ENCODE measurements at regions not wholly inside any gene's neighbourhood (a gene's known extent, or its start where the extent isn't known, plus 50 kb on each side); places are given as distances from the start of the nearest gene placed in this dataset.

GRCh38 chr3:13152826-13153710, 79.8 kb upstream of the IQSEC1 start:
- no peak overlapping the region for H3K4me3 ChIP-seq (ENCODE audit: low read depth, low read length)
- DNase-seq (ENCODE audit: low read depth), result no peak
- TF ChIP-seq MYC (IDR thresholded peaks at IDR 0.05; ENCODE audit: low read depth, low read length) (no peak), MAX (IDR thresholded peaks at IDR 0.05; ENCODE audit: low read depth, low read length) (no peak), CTCF (IDR thresholded peaks at IDR 0.05; ENCODE audit: low read depth, low read length) (no peak), POLR2A (IDR thresholded peaks at IDR 0.05; ENCODE audit: extremely low read depth, insufficient read length) (no peak)

- no peak for DNase-seq (ENCODE audit: low read depth)
- TF ChIP-seq POLR2A (IDR thresholded peaks at IDR 0.05; ENCODE audit: extremely low read depth, insufficient read length), result no peak
- H3K4me3 ChIP-seq (ENCODE audit: low read depth, low read length), result no peak overlapping the region
These were observed 77.4 kb upstream of the IQSEC1 start for GRCh38 chr3:13150624-13151023.

GRCh38 chr3:13149330-13150108, 76.3 kb upstream of the IQSEC1 start:
- no peak for DNase-seq (ENCODE audit: low read depth)
- no peak overlapping the region for H3K4me3 ChIP-seq (ENCODE audit: low read depth, low read length)
- TF ChIP-seq MAX (IDR thresholded peaks at IDR 0.05; ENCODE audit: low read depth, low read length), result no peak
- TF ChIP-seq POLR2A (IDR thresholded peaks at IDR 0.05; ENCODE audit: extremely low read depth, insufficient read length), result no peak
- TF ChIP-seq CTCF (IDR thresholded peaks at IDR 0.05; ENCODE audit: low read depth, low read length), result no peak
- TF ChIP-seq MYC (IDR thresholded peaks at IDR 0.05; ENCODE audit: low read depth, low read length), result no peak

GRCh38 chr3:13148561-13149329, 75.5 kb upstream of the IQSEC1 start:
- no peak overlapping the region for H3K4me3 ChIP-seq (ENCODE audit: low read depth, low read length)
- TF ChIP-seq MYC (IDR thresholded peaks at IDR 0.05; ENCODE audit: low read depth, low read length) (no peak), POLR2A (IDR thresholded peaks at IDR 0.05; ENCODE audit: extremely low read depth, insufficient read length) (no peak), CTCF (IDR thresholded peaks at IDR 0.05; ENCODE audit: low read depth, low read length) (no peak), MAX (IDR thresholded peaks at IDR 0.05; ENCODE audit: low read depth, low read length) (no peak)
- no peak for DNase-seq (ENCODE audit: low read depth)

GRCh38 chr3:13148126-13148525, 74.9 kb upstream of the IQSEC1 start:
- TF ChIP-seq MYC (IDR thresholded peaks at IDR 0.05; ENCODE audit: low read depth, low read length) (no peak), MAX (IDR thresholded peaks at IDR 0.05; ENCODE audit: low read depth, low read length) (no peak), POLR2A (IDR thresholded peaks at IDR 0.05; ENCODE audit: extremely low read depth, insufficient read length) (no peak), CTCF (IDR thresholded peaks at IDR 0.05; ENCODE audit: low read depth, low read length) (no peak)
- no peak overlapping the region for H3K4me3 ChIP-seq (ENCODE audit: low read depth, low read length)
- DNase-seq (ENCODE audit: low read depth), result no peak

All from NB4 (cell line).